ENCODE measurements at regions not wholly inside any gene's neighbourhood (a gene's known extent, or its start where the extent isn't known, plus 50 kb on each side); places are given as distances from the start of the nearest gene placed in this dataset.
"Not testable (repeated sequence)": the region's sequence is repeated elsewhere in the genome, so short reads cannot be mapped to it uniquely, and the experiment has no call there.

- no peak for DNase-seq
Measured at GRCh38 chr2:2649109-2650072, 318.3 kb upstream of the MYT1L start.

DNA sequence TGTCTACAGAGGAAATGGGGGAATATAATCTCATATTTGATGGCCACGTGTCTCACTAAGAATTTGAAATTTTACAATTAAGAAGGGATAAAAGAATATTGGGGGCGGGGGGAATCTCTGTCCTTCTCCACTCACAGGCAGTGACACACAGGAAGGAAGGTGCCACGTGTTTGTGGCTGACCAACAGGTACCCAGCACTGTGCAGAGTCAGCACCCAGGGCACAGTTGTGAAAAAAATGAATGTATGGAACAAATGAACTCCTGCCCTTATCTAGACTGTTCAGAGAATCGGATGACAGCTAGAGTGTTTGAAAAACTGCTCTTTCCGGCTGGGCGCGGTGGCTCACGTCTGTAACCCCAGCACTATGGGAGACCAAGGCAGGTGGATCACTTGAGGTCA lies 317.0 kb upstream of the MYT1L start:
- DNase-seq = no peak

DNA sequence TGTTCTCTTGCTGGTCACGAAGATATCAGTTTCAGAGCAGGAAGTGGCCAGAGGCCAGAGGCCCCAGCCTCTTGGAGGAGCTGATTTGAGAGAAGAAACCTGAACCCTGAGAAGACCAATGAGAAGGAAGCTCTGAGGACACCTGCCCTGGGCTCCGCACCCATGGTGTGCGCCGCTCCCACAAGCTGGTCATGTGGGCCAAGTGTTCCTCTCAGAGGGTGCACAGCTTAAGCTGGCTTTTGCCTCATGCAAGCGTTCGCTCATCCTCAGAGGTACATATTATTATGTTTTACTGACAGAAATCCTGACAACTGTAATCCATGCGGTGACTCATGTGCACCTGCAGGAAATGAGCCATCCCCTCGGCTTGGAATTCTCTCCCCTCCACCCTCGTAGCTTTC lies 316.1 kb upstream of the MYT1L start:
- no peak for DNase-seq

GRCh38 chr2:2646433-2647051 lies 315.5 kb upstream of the MYT1L start:
- no peak for DNase-seq

DNA sequence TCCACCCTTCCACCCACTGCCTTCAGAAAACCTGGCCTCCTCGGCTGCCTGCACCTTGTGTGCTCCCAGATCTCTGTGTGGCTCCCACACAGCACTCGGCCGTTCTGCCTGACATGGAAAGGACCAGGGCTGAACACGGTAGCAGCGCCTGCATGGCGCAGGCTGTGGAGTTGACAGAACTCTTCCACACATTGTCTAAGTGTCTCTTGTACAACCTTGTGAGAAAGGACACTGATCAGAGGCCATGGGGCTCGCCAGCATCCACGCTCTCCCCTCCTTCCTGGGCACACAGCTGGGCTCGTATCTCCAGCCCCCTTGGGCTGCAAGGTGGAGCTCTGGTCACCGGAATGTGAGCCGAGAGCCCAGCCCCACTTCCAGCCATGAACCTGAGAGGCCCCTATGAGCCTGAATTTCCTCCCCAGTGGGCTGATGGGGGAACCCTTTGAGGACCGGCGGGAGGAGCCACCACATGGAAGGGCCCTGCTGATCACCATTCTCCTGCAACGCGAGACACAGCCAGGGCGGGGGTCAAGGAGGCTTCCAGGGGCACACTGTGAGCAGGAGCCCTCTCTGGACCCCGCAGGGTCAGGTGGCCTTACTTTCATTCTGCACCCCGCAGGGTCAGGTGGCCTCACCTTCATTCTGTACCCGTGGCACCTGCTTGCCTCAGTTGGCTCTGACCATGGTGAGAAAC lies 314.2 kb upstream of the MYT1L start:
- DNase-seq = no peak

DNA sequence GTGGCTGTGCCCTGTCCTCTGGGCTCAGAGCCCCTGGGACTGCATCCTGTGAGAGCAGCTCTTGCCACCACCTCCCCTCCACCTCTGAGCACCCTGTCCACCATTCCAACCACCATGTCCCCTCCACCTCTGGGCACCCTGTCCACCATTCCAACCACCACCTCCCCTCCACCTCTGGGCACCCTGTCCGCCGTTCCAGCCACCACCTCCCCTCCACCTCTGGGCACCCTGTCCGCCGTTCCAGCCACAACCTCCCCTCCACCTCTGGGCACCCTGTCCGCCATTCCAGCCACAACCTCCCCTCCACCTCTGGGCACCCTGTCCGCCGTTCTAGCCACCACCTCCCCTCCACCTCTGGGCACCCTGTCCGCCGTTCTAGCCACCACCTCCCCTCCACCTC lies 313.7 kb upstream of the MYT1L start:
- DNase-seq = not testable (repeated sequence)

GRCh38 chr2:2644040-2644439 lies 313.0 kb upstream of the MYT1L start:
- no peak for DNase-seq

GRCh38 chr2:2642906-2643890 lies 312.1 kb upstream of the MYT1L start:
- no peak for DNase-seq

DNA sequence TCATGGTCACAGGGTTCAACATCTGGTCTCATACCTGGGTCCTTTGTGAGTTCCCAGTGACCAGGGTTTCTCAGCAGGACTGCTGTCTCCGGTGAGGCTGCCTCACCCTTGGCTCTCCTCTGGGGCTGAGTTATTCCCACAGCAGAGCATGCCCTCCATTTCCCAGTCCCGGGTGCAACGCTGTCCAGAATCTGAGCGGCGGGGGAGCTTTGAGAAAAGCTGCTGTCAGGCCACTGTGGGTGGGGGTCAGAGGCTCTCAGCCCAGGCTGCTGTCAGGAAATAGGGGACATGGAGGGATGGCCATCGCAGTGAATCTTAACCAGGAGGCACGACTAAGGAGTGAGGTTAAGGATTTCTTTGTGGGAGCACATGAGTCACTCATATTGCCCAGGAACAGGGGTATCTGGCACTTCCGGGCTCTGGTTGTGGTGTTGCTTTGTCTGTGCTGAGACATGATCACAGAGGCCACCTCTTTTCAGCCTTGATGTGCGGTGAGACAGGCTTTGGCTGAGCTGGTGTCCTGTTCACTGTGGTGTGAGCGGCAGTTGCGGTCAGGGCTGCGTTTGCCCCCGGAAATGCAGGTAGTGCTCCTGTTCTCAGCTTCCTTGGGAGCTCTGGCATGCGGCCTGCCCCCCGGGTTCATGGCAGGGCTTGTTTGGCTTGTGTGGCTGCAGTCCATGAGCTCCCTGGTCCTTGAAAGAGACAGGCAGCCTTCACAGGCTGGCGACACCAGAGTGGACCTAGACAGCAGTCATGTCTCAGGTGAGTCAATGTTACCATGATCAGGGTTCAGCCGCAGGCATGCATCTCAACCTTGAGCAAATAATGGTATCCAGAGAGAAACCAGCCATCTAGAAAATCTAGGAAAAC lies 310.7 kb upstream of the MYT1L start:
- no peak for DNase-seq

GRCh38 chr2:2640818-2641217 lies 309.7 kb upstream of the MYT1L start:
- no peak for DNase-seq

DNA sequence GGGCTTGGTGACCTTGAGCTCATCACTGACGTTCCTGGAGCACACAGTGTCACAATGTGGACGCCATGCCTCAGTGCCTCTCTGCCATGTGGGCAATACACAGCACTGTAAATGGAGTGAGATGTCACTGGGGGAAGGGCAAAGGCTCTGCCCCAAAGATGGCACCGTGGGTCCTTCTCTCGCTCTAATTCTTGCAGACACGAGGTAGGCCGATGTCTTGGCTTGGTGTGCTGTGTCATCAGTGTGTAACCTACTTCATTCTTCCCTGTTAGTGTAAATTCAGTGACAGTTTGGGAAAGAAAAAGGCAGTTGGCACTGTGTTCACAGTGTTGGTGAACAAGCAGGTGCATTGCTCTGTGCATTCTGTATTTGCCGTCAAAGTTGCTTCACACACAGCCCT lies 309.3 kb upstream of the MYT1L start:
- no peak for DNase-seq

DNA sequence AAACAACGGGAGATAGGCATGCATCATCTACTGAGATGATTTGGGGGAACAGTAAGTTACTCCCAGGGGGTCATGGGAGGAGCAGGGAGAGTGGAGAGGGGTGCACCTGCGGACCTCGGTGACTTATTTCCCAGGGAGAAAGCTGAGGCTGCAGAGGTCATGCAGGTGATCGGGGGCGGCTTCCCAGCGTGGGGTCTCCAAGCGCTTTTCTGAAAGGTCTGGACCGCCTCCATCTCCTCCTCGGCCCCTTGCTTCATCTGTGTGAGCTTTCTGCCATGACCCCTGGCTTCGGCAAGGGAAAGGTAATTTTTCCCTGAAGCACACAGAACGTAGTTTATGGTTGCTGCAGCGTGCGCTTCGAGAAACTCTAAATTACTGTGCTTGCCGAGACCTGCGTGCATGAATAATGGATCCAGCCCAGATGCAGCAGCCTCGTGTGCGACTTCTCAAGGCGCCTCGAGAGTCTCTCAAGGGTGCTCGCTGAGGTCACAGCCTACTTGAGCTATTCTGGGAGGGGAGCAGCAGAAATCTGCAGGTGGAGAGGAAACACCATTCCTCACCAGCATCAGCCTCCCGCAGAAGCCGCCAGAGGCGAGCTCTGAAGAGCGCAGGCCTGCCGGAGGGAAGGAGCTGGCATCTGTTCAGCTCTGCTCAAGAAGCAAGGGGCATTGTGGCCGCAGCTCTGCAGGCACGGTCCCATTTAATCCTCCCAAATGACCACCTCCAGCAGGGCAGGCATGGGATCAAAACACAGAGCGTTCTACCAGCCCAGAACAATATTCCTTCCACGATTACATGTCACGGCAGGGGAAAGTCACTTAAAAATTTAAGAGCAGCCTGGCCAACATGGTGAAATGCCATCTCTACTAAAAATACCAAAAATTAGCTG lies 308.4 kb upstream of the MYT1L start:
- DNase-seq = no peak

GRCh38 chr2:2638547-2639220 lies 307.6 kb upstream of the MYT1L start:
- DNase-seq = no peak

GRCh38 chr2:2636813-2637212 lies 305.7 kb upstream of the MYT1L start:
- DNase-seq = no peak

DNA sequence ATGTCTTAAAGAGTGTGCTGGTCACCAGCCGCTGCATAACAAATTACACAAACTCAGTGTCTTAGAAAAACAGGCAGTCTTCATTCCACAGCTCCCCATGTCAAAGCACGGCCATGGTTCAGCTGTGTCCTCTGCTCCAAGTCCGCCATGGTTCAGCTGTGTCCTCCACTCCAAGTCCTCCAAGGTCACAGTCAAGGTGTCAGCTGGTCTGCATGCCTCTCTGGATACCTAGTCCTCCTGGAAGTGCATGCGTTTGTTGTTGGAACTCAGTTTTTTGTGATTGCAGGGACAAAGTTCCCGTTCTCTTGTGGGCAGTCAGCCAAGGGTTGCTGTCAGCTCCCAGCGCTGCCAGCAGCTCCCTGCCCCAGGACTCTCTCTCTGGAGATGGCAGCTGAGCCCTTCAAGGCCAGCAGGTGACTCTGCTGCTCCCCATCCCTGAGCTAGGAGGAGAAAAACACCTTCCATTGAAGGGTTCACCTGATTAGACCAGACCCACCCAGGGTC lies 304.0 kb upstream of the MYT1L start:
- no peak for DNase-seq

DNA sequence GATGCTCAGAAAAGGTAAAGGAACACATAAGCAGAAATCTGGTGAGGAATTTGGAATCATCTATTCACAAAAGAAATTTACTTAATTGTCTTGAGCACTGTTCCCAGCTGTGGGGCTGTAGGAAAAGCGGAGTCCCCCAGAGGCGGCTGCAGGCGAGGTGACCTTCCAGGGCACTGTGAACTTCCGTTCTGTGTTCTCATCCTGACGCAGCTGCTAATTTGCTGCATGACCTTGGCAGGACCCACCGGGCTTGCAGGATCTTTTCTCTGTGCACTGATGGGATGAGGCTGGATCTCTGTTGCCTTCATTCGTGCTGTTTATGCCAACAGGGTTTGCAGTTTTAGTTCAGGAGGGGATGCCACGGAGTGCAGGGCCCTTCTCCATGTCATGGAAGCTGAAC lies 301.9 kb upstream of the MYT1L start:
- DNase-seq = no peak

DNA sequence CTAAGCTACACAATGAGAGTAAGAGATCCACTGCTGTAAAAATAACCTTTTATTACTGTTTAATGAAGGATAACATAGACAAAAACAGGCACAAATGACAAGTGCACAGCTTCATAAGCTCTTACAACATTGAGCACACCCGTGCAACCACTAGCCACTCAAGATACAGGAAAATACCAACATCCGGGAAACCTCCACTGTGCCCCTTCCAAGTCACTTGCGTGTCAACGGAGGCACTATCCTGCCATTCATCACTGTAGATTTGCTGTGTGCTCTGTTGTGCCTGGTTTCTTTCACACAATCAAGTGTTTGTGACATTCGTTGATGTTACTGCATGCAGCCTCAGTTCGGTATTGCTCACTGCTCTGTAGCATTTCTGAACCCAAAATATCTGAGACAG lies 292.9 kb upstream of the MYT1L start:
- DNase-seq = no peak

DNA sequence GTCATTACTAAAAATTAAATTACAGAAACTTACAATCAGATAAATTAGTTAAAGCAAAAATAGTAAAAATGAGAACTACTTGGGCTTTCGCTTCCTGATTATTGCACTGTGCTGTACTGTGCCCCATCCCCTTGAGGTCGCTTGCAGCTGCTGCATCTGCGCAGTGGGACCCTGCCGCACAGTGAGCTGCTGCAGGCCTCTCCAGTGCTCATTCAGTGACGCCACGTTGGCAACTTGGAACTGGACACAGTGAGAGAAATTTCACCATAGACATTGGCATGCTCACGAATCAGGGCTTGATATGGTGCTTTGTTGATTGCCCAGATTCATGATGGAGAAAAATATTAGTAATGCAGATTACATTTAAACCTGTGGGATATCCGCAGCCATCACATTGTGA lies 290.8 kb upstream of the MYT1L start:
- DNase-seq = no peak

GRCh38 chr2:2620604-2621003 lies 289.5 kb upstream of the MYT1L start:
- DNase-seq = no peak

DNA sequence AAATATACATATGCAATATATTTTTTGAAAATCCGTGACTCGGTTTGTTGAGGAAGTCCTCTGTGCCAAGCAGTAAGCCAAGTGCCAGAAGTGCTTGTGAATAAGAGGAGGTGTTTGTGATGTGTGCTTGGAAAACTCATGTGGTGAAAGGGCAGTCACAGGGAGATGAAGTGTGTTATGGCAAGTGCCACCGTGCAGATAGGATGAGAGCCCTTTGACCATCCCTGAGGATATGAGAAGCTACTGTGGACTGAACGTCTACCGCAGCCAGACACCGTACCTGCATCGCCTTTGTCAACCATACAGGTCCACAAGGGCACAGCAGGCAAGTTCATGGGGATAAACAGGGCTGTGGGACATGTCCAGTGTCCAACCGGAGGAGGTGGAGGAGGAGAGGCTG lies 288.9 kb upstream of the MYT1L start:
- no peak for DNase-seq
